HEK293 (cell line): ENCODE measurements at regions not wholly inside any gene's neighbourhood (a gene's known extent, or its start where the extent isn't known, plus 50 kb on each side); places are given as distances from the start of the nearest gene placed in this dataset.

Source experiments
- CTCF ChIA-PET: fragments of 350-600 bp; formaldehyde crosslinking; extraction: SDS; loops from one replicate; lab custom pipeline; 2021; ENCODE audit warnings: antibody characterized with exemption; lab: Yijun Ruan, JAX
- POLR2A ChIA-PET: fragments of 300-600 bp; formaldehyde crosslinking; extraction: SDS; loops from one replicate; lab custom pipeline; 2020; ENCODE audit warnings: antibody characterized with exemption, inconsistent platforms; lab: Yijun Ruan, JAX
- H3K27ac ChIP-seq: fragments of 200-500 bp; sonication (Bioruptor generic); 2 replicates; pipeline ENCODE4 v1.5.1; 2014; ENCODE audit warnings: low read depth, low read length, control low read depth, inconsistent platforms; ENCODE audit errors: extremely low read depth
- H3K36me3 ChIP-seq, 2 experiments: fragments of 200-500 bp in 1 of 2; sonication (Bioruptor generic) in 1 of 2; 1 replicate in 1 of 2; 2 replicates in 1 of 2; pipeline ENCODE4 v1.5.1; 2014 to 2017; ENCODE audit warnings: inconsistent platforms in 2 of 2, low read length in 2 of 2; ENCODE audit not compliant: control insufficient read depth in 2 of 2, insufficient read depth in 1 of 2
- H3K4me1 ChIP-seq: fragments of 200-500 bp; sonication (Bioruptor generic); 2 replicates; pipeline ENCODE4 v1.5.1; 2014; ENCODE audit warnings: mild to moderate bottlenecking, low read length, inconsistent platforms; ENCODE audit not compliant: control insufficient read depth, insufficient read depth
- H3K4me3 ChIP-seq: 2 replicates; pipeline ENCODE4 v1.5.1; 2011; ENCODE audit warnings: low read depth, mild to moderate bottlenecking, control low read depth, low read length, moderate library complexity
- H3K9me3 ChIP-seq: fragments of 200-500 bp; sonication (Bioruptor generic); 2 replicates; pipeline ENCODE4 v1.5.1; 2014; ENCODE audit warnings: low read depth, low read length, inconsistent platforms; ENCODE audit not compliant: control insufficient read depth, insufficient read depth
- HOXD13 ChIP-seq: sonication (generic); formaldehyde crosslinking; IDR thresholded peaks from 2 replicates; pipeline ENCODE4 v1.8.0; 2022; ENCODE audit warnings: missing genetic modification reagents, borderline replicate concordance
- KLF9 ChIP-seq: fragments of 450-650 bp; formaldehyde crosslinking; IDR thresholded peaks from 2 replicates; pipeline ENCODE4 v1.5.1; 2016; ENCODE audit warnings: missing biosample characterization, missing genetic modification characterization, low read depth
- MZF1 ChIP-seq: fragments of 450-650 bp; formaldehyde crosslinking; IDR thresholded peaks from 2 replicates; pipeline ENCODE4 v1.5.1; 2017; ENCODE audit warnings: missing biosample characterization, missing genetic modification characterization, borderline replicate concordance
- PRDM1 ChIP-seq: fragments of 450-650 bp; formaldehyde crosslinking; IDR thresholded peaks from 2 replicates; pipeline ENCODE4; 2016; ENCODE audit warnings: missing biosample characterization, missing genetic modification characterization
- YY1 ChIP-seq: fragments of 450-650 bp; formaldehyde crosslinking; IDR thresholded peaks from 2 replicates; pipeline ENCODE4 v1.5.1; 2018; ENCODE audit warnings: missing biosample characterization, missing genetic modification characterization
- ZBTB21 ChIP-seq: fragments of 450-650 bp; formaldehyde crosslinking; IDR thresholded peaks from 2 replicates; pipeline ENCODE4 v1.5.1; 2017; ENCODE audit warnings: missing biosample characterization, missing genetic modification characterization
- ZFHX2 ChIP-seq: fragments of 450-650 bp; formaldehyde crosslinking; conservative IDR thresholded peaks from 2 replicates; pipeline ENCODE4 v1.5.1; 2016; ENCODE audit warnings: missing biosample characterization, missing genetic modification characterization
- ZFP69B ChIP-seq: fragments of 450-650 bp; formaldehyde crosslinking; IDR thresholded peaks from 2 replicates; pipeline ENCODE4 v1.5.1; 2016; ENCODE audit warnings: missing biosample characterization, missing genetic modification characterization
- ZNF10 ChIP-seq: fragments of 450-650 bp; formaldehyde crosslinking; IDR thresholded peaks from 2 replicates; pipeline ENCODE4 v1.5.1; 2017; ENCODE audit warnings: missing biosample characterization, missing genetic modification characterization
- ZNF169 ChIP-seq: fragments of 450-650 bp; formaldehyde crosslinking; IDR thresholded peaks from 2 replicates; pipeline ENCODE4 v1.5.1; 2016; ENCODE audit warnings: missing biosample characterization, missing genetic modification characterization
- ZNF175 ChIP-seq: fragments of 450-650 bp; formaldehyde crosslinking; IDR thresholded peaks from 2 replicates; pipeline ENCODE4 v1.5.1; 2016; ENCODE audit warnings: missing biosample characterization, missing genetic modification characterization
- ZNF202 ChIP-seq: fragments of 450-650 bp; formaldehyde crosslinking; IDR thresholded peaks from 2 replicates; pipeline ENCODE4 v1.5.1; 2016; ENCODE audit warnings: missing biosample characterization, missing genetic modification characterization, borderline replicate concordance
- ZNF350 ChIP-seq: fragments of 450-650 bp; formaldehyde crosslinking; IDR thresholded peaks from 2 replicates; pipeline ENCODE4 v1.5.0; 2017; ENCODE audit warnings: missing biosample characterization, mild to moderate bottlenecking, missing genetic modification characterization
- ZNF423 ChIP-seq: fragments of 450-650 bp; formaldehyde crosslinking; IDR thresholded peaks from 2 replicates; pipeline ENCODE4 v1.5.1; 2016; ENCODE audit warnings: missing biosample characterization, missing genetic modification characterization
- ZNF473 ChIP-seq: fragments of 450-650 bp; formaldehyde crosslinking; IDR thresholded peaks from 2 replicates; pipeline ENCODE4 v1.5.1; 2017; ENCODE audit warnings: missing biosample characterization, missing genetic modification characterization
- ZNF530 ChIP-seq: fragments of 450-650 bp; formaldehyde crosslinking; IDR thresholded peaks from 2 replicates; pipeline ENCODE4 v1.5.1; 2016; ENCODE audit warnings: low read depth, missing biosample characterization, missing genetic modification characterization
- ZNF585B ChIP-seq: fragments of 450-650 bp; formaldehyde crosslinking; IDR thresholded peaks from 2 replicates; pipeline ENCODE4 v1.5.1; 2016; ENCODE audit warnings: missing biosample characterization, missing genetic modification characterization
- ZNF596 ChIP-seq: fragments of 450-650 bp; IDR thresholded peaks from 2 replicates; pipeline ENCODE4 v1.5.0; 2018; ENCODE audit warnings: missing biosample characterization, mild to moderate bottlenecking, missing genetic modification characterization, moderate library complexity
- ZNF626 ChIP-seq: fragments of 450-650 bp; sonication (Bioruptor Pico); formaldehyde crosslinking; IDR thresholded peaks from 2 replicates; pipeline ENCODE4 v1.5.1; 2018; ENCODE audit warnings: missing biosample characterization, missing genetic modification characterization, inconsistent platforms
- ZNF654 ChIP-seq: fragments of 450-650 bp; formaldehyde crosslinking; IDR thresholded peaks from 2 replicates; pipeline ENCODE4 v1.5.1; 2016; ENCODE audit warnings: low read depth, missing biosample characterization, missing genetic modification characterization
- ZNF785 ChIP-seq: fragments of 450-650 bp; formaldehyde crosslinking; IDR thresholded peaks from 2 replicates; pipeline ENCODE4 v1.5.1; 2016; ENCODE audit warnings: missing biosample characterization, missing genetic modification characterization
- ZSCAN30 ChIP-seq: fragments of 450-650 bp; IDR thresholded peaks from 2 replicates; pipeline ENCODE4 v1.5.1; 2018; ENCODE audit warnings: missing biosample characterization, mild to moderate bottlenecking, missing genetic modification characterization, moderate library complexity
- TF ChIP-seq, protein P1 (sequence below): fragments of 450-650 bp; formaldehyde crosslinking; IDR thresholded peaks from 2 replicates; pipeline ENCODE4 v1.5.1; 2017; ENCODE audit warnings: missing biosample characterization, missing genetic modification characterization
- TF ChIP-seq, protein P2 (sequence below): fragments of 450-650 bp; formaldehyde crosslinking; IDR thresholded peaks from 2 replicates; pipeline ENCODE4 v1.5.1; 2016; ENCODE audit warnings: missing biosample characterization, missing genetic modification characterization
- TF ChIP-seq, protein P3 (sequence below): fragments of 450-650 bp; formaldehyde crosslinking; IDR thresholded peaks from 2 replicates; pipeline ENCODE4 v1.5.1; 2017; ENCODE audit warnings: missing biosample characterization, missing genetic modification characterization
- TF ChIP-seq, protein P4 (sequence below): fragments of 450-650 bp; formaldehyde crosslinking; IDR thresholded peaks from 2 replicates; pipeline ENCODE4 v1.5.1; 2016; ENCODE audit warnings: missing biosample characterization, missing genetic modification characterization

DNA sequence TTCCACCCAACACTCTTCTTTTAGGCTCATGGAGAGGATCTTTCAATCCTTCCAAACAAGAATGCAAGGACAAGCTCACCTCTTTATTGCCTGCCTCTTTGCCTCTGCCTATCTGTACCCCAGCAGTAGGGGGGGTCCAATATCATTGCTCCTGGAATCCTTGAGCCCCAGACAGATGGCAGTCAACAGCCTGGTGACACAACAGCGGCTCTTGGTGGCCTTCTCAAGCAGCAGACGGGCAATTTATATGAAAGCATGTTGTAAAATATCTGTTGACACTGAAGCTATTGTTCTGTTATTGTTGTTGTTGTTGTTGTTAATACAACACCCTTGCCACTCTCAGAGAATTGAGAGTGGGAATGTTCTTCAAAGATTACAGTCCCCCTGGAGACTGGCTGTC, 480.0 kb upstream of the CADM1 start (continued):
- TF ChIP-seq ZNF473 (no peak), MZF1 (no peak), ZNF626 (tag by site-specific recombination) (no peak), HOXD13 (CRISPR knock-in tag) (no peak), ZNF10 (tag by site-specific recombination) (no peak), ZNF423 (no peak)
- TF ChIP-seq, protein P1, sequence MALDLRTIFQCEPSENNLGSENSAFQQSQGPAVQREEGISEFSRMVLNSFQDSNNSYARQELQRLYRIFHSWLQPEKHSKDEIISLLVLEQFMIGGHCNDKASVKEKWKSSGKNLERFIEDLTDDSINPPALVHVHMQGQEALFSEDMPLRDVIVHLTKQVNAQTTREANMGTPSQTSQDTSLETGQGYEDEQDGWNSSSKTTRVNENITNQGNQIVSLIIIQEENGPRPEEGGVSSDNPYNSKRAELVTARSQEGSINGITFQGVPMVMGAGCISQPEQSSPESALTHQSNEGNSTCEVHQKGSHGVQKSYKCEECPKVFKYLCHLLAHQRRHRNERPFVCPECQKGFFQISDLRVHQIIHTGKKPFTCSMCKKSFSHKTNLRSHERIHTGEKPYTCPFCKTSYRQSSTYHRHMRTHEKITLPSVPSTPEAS (tag by site-specific recombination), result no peak
- TF ChIP-seq, protein P2, sequence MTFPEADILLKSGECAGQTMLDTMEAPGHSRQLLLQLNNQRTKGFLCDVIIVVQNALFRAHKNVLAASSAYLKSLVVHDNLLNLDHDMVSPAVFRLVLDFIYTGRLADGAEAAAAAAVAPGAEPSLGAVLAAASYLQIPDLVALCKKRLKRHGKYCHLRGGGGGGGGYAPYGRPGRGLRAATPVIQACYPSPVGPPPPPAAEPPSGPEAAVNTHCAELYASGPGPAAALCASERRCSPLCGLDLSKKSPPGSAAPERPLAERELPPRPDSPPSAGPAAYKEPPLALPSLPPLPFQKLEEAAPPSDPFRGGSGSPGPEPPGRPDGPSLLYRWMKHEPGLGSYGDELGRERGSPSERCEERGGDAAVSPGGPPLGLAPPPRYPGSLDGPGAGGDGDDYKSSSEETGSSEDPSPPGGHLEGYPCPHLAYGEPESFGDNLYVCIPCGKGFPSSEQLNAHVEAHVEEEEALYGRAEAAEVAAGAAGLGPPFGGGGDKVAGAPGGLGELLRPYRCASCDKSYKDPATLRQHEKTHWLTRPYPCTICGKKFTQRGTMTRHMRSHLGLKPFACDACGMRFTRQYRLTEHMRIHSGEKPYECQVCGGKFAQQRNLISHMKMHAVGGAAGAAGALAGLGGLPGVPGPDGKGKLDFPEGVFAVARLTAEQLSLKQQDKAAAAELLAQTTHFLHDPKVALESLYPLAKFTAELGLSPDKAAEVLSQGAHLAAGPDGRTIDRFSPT, result no peak

DNA sequence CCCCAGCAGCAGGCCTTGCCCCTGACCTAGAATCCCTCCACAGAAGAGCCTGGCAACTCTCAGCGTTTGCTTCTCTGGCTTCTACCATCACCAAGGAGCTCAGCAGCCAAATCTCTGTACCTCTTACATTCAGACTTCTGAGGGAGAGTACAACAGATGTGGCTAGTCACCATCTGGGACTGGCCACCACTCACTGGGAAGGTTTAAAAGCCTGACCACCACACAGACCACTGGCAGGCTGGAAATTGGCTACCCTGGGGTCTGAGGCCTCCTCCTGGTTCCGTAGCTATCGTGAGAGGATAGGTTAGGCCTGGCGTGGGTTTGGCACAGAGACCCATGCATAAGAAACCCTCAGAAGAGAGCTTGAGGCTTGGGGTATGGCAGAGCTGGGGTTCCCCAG, 478.5 kb upstream of the CADM1 start:
- ChIA-PET CTCF (no interaction called here), POLR2A (no interaction called here)
- Histone ChIP-seq H3K27ac (no peak overlapping the region), H3K4me1 (no peaks in the 10 kb centered on the region), H3K4me3 (no peak overlapping the region), H3K36me3 (no peaks in the 10 kb centered on the region), H3K9me3 (no peaks in the 10 kb centered on the region)
- TF ChIP-seq, protein P3, sequence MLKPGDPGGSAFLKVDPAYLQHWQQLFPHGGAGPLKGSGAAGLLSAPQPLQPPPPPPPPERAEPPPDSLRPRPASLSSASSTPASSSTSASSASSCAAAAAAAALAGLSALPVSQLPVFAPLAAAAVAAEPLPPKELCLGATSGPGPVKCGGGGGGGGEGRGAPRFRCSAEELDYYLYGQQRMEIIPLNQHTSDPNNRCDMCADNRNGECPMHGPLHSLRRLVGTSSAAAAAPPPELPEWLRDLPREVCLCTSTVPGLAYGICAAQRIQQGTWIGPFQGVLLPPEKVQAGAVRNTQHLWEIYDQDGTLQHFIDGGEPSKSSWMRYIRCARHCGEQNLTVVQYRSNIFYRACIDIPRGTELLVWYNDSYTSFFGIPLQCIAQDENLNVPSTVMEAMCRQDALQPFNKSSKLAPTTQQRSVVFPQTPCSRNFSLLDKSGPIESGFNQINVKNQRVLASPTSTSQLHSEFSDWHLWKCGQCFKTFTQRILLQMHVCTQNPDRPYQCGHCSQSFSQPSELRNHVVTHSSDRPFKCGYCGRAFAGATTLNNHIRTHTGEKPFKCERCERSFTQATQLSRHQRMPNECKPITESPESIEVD (tag by site-specific recombination), result no peak
- TF ChIP-seq ZFHX2 (tag by site-specific recombination) (no peak), ZNF596 (tag by site-specific recombination) (no peak), ZNF530 (tag by site-specific recombination) (no peak), PRDM1 (tag by site-specific recombination) (no peak), YY1 (tag by site-specific recombination) (no peak), ZSCAN30 (tag by site-specific recombination) (no peak), ZNF785 (tag by site-specific recombination) (no peak), ZFP69B (tag by site-specific recombination) (no peak), ZNF654 (no peak), ZNF169 (no peak), ZNF350 (tag by site-specific recombination) (no peak), ZNF202 (tag by site-specific recombination) (no peak), ZBTB21 (tag by site-specific recombination) (no peak), ZNF175 (tag by site-specific recombination) (no peak), ZNF585B (no peak), KLF9 (tag by site-specific recombination) (no peak)
- TF ChIP-seq, protein P4, sequence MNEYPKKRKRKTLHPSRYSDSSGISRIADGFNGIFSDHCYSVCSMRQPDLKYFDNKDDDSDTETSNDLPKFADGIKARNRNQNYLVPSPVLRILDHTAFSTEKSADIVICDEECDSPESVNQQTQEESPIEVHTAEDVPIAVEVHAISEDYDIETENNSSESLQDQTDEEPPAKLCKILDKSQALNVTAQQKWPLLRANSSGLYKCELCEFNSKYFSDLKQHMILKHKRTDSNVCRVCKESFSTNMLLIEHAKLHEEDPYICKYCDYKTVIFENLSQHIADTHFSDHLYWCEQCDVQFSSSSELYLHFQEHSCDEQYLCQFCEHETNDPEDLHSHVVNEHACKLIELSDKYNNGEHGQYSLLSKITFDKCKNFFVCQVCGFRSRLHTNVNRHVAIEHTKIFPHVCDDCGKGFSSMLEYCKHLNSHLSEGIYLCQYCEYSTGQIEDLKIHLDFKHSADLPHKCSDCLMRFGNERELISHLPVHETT (tag by site-specific recombination), result no peak
